Stomach (tissue), 4 donors: ENCODE measurements at regions not wholly inside any gene's neighbourhood (a gene's known extent, or its start where the extent isn't known, plus 50 kb on each side); places are given as distances from the start of the nearest gene placed in this dataset.

ENCODE experiments used
- POLR2A ChIP-seq, 4 donors: fragments of 450-650 bp; IDR thresholded peaks; one replicate each; pipeline ENCODE4 v1.6.1; 2016; ENCODE audit warnings: antibody characterized with exemption in 4 of 4, control low read depth in 2 of 4, mild to moderate bottlenecking in 1 of 4, moderate library complexity in 1 of 4
- POLR2AphosphoS5 ChIP-seq, 3 donors: sonication (generic); formaldehyde crosslinking; IDR thresholded peaks; one replicate each; pipeline ENCODE4 v1.6.1; 2016; ENCODE audit warnings: antibody characterized with exemption in 3 of 3
- TF ChIP-seq, protein P1 (sequence below), 7 experiments: fragments of 450-650 bp in 4 of 7; fragments of 200-600 bp in 3 of 7; sonication (generic) in 3 of 7; IDR thresholded peaks; one replicate each; pipeline ENCODE4 v1.5.1; 2016 to 2019; ENCODE audit warnings: antibody characterized with exemption in 7 of 7, control low read depth in 2 of 7, mild to moderate bottlenecking in 1 of 7

DNA sequence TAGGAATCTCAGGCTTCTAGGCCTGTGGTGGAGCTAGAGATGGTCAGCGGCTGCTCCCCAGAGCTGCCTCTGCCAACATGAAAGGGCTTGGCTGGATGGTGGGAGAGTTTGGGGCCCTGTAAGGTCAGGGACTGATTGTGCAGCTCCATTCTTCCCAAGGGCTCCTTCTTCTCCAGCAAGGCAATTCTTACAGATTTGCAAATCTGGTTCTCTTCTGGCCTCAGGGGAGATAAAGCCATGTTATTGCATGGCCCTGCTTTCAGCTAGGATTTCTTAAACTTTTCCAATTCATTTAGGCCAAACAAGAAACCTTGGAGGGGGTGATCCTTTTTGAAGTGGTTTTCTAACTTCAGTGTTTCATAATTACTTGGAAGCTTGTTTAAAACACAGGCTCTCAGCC, 213.4 kb downstream of the PRDM2 start:
- TF ChIP-seq, protein P1, sequence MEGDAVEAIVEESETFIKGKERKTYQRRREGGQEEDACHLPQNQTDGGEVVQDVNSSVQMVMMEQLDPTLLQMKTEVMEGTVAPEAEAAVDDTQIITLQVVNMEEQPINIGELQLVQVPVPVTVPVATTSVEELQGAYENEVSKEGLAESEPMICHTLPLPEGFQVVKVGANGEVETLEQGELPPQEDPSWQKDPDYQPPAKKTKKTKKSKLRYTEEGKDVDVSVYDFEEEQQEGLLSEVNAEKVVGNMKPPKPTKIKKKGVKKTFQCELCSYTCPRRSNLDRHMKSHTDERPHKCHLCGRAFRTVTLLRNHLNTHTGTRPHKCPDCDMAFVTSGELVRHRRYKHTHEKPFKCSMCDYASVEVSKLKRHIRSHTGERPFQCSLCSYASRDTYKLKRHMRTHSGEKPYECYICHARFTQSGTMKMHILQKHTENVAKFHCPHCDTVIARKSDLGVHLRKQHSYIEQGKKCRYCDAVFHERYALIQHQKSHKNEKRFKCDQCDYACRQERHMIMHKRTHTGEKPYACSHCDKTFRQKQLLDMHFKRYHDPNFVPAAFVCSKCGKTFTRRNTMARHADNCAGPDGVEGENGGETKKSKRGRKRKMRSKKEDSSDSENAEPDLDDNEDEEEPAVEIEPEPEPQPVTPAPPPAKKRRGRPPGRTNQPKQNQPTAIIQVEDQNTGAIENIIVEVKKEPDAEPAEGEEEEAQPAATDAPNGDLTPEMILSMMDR (IDR thresholded peaks at IDR 0.05), result no peak
- no peak for TF ChIP-seq POLR2A (IDR thresholded peaks at IDR 0.05)
- no peak for TF ChIP-seq POLR2AphosphoS5 (IDR thresholded peaks at IDR 0.05)
